ENCODE measurements at regions not wholly inside any gene's neighbourhood (a gene's known extent, or its start where the extent isn't known, plus 50 kb on each side); places are given as distances from the start of the nearest gene placed in this dataset.

DNA sequence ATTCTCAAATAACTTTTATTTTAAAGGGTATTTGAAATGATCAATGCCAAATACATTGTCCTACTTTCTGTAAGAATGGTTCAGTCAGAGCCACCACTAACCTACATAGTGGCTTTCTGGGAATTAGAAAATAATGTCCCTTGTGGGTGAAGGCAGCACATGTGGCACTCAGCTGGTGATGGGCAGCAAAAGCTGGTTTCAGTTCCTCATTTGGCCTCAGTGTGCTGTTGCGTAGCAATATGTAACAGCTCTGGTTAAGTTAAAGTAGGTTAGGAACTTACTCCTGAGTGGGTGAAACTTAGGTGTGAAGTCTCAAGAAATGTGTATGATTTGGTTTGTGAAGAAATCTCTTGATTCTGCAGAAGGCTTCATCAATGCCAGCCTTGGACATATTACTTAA, 99.6 kb upstream of the SPEF2 start:
- intact Hi-C loops (cut with micrococcal nuclease) = no loop called here
- Histone ChIP-seq H3K9me2 (replicated peaks; ENCODE audit: low read length) (no peaks in the 10 kb centered on the region), H3K9me3 (ENCODE audit: low read length) (no peaks in the 10 kb centered on the region), H3K4me2 (ENCODE audit: low read length) (no peak overlapping the region), H4K20me1 (ENCODE audit: low read length) (no peaks in the 10 kb centered on the region), H3K27me3 (ENCODE audit: low read length) (peaks cover 59% of the 10 kb centered on the region), H3K79me2 (ENCODE audit: low read length) (no peaks in the 10 kb centered on the region), H3K36me3 (ENCODE audit: low read depth, low read length) (no peaks in the 10 kb centered on the region), H3K9ac (ENCODE audit: low read length) (no peak overlapping the region), H3K4me3 (ENCODE audit: low read length) (no peak overlapping the region), H3F3A (ENCODE audit: low read length, unreplicated experiment) (no peaks in the 10 kb centered on the region), H3K4me1 (ENCODE audit: insufficient read depth, low read length) (no peaks in the 10 kb centered on the region), H2AFZ (ENCODE audit: low read length) (no peak overlapping the region), H3K27ac (ENCODE audit: low read length) (no peak overlapping the region)
- ChIA-PET POLR2A (ENCODE audit: unreplicated experiment) (no interaction called here), CTCF (no interaction called here)
- no TSS peak for BruUV-seq (replicated peaks)
- DNase-seq (no peak), ATAC-seq (no peak)
- TF ChIP-seq, protein P1, sequence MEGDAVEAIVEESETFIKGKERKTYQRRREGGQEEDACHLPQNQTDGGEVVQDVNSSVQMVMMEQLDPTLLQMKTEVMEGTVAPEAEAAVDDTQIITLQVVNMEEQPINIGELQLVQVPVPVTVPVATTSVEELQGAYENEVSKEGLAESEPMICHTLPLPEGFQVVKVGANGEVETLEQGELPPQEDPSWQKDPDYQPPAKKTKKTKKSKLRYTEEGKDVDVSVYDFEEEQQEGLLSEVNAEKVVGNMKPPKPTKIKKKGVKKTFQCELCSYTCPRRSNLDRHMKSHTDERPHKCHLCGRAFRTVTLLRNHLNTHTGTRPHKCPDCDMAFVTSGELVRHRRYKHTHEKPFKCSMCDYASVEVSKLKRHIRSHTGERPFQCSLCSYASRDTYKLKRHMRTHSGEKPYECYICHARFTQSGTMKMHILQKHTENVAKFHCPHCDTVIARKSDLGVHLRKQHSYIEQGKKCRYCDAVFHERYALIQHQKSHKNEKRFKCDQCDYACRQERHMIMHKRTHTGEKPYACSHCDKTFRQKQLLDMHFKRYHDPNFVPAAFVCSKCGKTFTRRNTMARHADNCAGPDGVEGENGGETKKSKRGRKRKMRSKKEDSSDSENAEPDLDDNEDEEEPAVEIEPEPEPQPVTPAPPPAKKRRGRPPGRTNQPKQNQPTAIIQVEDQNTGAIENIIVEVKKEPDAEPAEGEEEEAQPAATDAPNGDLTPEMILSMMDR (conservative IDR thresholded peaks at IDR 0.05; ENCODE audit: low read depth, low read length) = no peak
- TF ChIP-seq EZH2 (IDR thresholded peaks at IDR 0.05; ENCODE audit: low read length, unreplicated experiment) = no peak
- TF ChIP-seq EZH2phosphoT487 (IDR thresholded peaks at IDR 0.05; ENCODE audit: borderline replicate concordance, low read length) = no peak

- no peak overlapping the region for H2AFZ ChIP-seq (ENCODE audit: low read length)
Measured at GRCh38 chr5:35516271-35516670, 101.4 kb upstream of the SPEF2 start.

DNA sequence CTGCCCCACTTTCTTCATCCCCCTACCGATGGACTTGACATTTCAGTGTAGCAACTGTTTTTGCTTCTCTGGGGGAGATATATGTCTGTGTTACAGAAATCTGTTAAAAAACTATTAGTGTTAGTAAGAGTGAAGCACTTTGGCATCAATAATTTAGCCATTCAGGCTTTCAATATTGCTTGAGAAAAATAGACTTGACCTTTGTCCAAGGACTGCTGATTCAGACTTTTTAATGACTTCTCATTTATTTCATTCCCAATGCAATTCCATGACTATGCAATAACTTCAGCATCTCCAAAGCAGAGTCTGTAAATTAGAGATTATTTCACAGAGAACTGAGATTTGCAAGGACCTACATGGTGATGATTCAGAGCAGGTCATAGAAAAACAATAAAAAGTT, 104.1 kb upstream of the SPEF2 start:
- ChIA-PET CTCF (no interaction called here), POLR2A (ENCODE audit: unreplicated experiment) (no interaction called here)
- DNase-seq = no peak
- Histone ChIP-seq H3K27ac (ENCODE audit: low read length) (no peak overlapping the region), H3K27me3 (ENCODE audit: low read length) (peaks cover 34% of the 10 kb centered on the region), H3F3A (ENCODE audit: low read length, unreplicated experiment) (no peaks in the 10 kb centered on the region), H3K79me2 (ENCODE audit: low read length) (no peaks in the 10 kb centered on the region), H3K36me3 (ENCODE audit: low read depth, low read length) (no peaks in the 10 kb centered on the region), H4K20me1 (ENCODE audit: low read length) (no peaks in the 10 kb centered on the region), H2AFZ (ENCODE audit: low read length) (no peak overlapping the region), H3K4me3 (ENCODE audit: low read length) (no peak overlapping the region), H3K4me1 (ENCODE audit: insufficient read depth, low read length) (no peaks in the 10 kb centered on the region), H3K9ac (ENCODE audit: low read length) (no peak overlapping the region), H3K4me2 (ENCODE audit: low read length) (no peak overlapping the region), H3K9me3 (ENCODE audit: low read length) (no peaks in the 10 kb centered on the region), H3K9me2 (replicated peaks; ENCODE audit: low read length) (no peaks in the 10 kb centered on the region)
- no TSS peak for BruUV-seq (replicated peaks)
- intact Hi-C loops (cut with micrococcal nuclease) = no loop called here
- no peak for ATAC-seq
- TF ChIP-seq, protein P1 (conservative IDR thresholded peaks at IDR 0.05; ENCODE audit: low read depth, low read length) = no peak
- TF ChIP-seq EZH2phosphoT487 (IDR thresholded peaks at IDR 0.05; ENCODE audit: borderline replicate concordance, low read length) (no peak), EZH2 (IDR thresholded peaks at IDR 0.05; ENCODE audit: low read length, unreplicated experiment) (no peak)

More at GRCh38 chr5:35516271-35516670, 101.4 kb upstream of the SPEF2 start:
- ChIA-PET CTCF (no interaction called here), POLR2A (ENCODE audit: unreplicated experiment) (no interaction called here)
- Histone ChIP-seq H3F3A (ENCODE audit: low read length, unreplicated experiment) (no peaks in the 10 kb centered on the region), H3K4me1 (ENCODE audit: insufficient read depth, low read length) (no peaks in the 10 kb centered on the region), H3K27ac (ENCODE audit: low read length) (no peak overlapping the region), H3K27me3 (ENCODE audit: low read length) (peaks cover 55% of the 10 kb centered on the region), H3K9ac (ENCODE audit: low read length) (no peak overlapping the region), H4K20me1 (ENCODE audit: low read length) (no peaks in the 10 kb centered on the region), H3K36me3 (ENCODE audit: low read depth, low read length) (no peaks in the 10 kb centered on the region), H3K4me2 (ENCODE audit: low read length) (no peak overlapping the region), H3K4me3 (ENCODE audit: low read length) (no peak overlapping the region), H3K9me3 (ENCODE audit: low read length) (no peaks in the 10 kb centered on the region), H3K9me2 (replicated peaks; ENCODE audit: low read length) (no peaks in the 10 kb centered on the region), H3K79me2 (ENCODE audit: low read length) (no peaks in the 10 kb centered on the region)
- TF ChIP-seq, protein P1 (conservative IDR thresholded peaks at IDR 0.05; ENCODE audit: low read depth, low read length) = no peak
- no peak for TF ChIP-seq EZH2phosphoT487 (IDR thresholded peaks at IDR 0.05; ENCODE audit: borderline replicate concordance, low read length)
- TF ChIP-seq EZH2 (IDR thresholded peaks at IDR 0.05; ENCODE audit: low read length, unreplicated experiment) = no peak
- no TSS peak for BruUV-seq (replicated peaks)
- intact Hi-C loops (cut with micrococcal nuclease) = no loop called here
- ATAC-seq (no peak), DNase-seq (no peak)

All from PC-3 (cell line).